HTR-8/SVneo (cell line): ENCODE measurements at regions not wholly inside any gene's neighbourhood (a gene's known extent, or its start where the extent isn't known, plus 50 kb on each side); places are given as distances from the start of the nearest gene placed in this dataset.
"Not testable (repeated sequence)": the region's sequence is repeated elsewhere in the genome, so short reads cannot be mapped to it uniquely, and the experiment has no call there.

Experiments used
- DNase-seq: peaks from one replicate; pipeline ENCODE4 v3.0.0; 2011; ENCODE audit warnings: low spot score, mixed read lengths; ENCODE audit not compliant: insufficient read length
- FAIRE-seq: peaks from 2 replicates; lab custom pipeline; 2011; peaks lifted over from hg19 to GRCh38; lab: Jason Lieb, UNC

DNA sequence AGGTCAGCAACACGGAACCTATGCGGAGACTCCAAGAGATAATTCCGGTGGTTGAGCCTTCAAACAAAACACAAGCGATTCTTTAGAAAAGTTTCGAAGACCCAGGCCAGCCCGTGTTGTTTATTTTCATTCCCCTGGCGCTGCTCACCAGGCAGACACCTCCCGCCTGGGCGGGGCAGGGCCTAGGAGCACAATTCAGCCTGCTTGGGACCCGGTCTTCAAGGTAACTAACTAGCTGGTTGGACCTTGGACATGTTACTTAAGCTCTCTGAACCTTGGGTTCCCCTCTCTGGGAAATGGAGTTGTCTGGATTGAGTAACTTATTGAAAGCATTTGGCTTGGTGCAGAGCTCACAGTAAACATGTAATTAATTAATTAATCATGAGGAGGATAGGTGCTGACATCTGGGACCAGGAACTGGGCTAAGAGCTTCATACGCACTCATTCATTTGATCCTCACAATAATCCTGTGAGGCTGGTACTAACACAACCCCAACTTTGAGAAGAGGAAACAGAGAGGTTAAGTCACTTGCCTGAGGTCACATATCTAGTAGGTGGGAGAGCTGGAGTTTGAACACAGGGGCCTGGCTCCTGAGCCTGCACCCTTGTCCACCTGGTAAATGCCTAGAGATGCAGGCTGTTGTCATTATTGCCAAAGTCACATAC, 125.3 kb upstream of the SMURF2 start:
- DNase-seq (no peak), FAIRE-seq (no peak)

- FAIRE-seq (peak; percentile 52), DNase-seq (no peak)
Observed at GRCh38 chr17:64786337-64786736, 124.2 kb upstream of the SMURF2 start.

DNA sequence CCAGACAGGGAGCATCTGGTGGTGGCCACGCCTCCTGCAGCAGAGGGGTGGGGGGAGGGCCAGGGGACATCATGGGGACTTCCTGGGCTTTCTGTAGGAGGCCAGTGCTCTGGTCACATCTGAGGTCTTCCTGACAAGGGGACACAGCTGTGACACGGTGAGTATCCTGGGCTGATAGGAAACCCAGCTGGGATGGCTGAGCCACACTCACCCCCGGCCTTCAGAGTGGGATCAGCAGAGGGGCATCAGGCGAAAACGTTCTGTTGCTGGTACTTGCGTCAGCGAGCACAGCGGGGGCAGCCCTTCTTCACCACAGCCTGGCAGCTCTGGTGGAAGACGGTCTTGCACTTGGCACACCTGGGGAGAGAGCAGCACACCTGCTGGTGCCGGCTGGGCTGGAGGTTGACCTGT, 122.9 kb upstream of the SMURF2 start:
- FAIRE-seq (no peak), DNase-seq (no peak)

DNA sequence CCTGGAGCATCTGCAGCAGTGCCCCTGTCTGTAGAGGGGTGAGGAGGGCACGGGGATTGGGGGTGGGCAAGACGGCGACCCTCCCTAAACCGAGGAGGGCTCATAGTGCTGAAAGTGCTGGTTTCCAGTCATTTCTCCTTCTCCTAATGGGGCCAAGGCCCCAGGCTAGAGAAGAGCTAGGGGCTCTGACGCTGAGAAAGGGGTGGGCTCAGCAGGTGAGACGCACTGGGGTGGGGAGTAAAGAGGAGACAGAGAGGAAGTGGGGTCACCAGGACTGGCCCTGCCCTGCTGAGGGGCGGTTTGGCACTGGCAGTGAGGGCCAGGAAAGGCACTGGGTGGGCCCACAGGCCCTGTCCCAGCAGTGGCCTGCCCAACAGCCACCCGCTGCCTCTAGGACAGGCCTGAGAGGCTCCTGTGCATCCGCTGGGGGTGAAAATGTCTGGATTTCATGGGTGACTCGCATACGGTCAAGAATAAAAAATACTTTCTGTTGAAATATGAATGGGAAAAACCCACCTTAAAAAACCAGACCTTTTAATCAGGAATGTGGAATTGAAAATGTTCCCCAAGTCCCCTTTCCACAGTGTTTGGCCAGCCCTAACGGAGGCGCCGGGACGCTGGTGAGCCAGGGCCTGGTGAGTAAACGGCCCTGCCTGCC, 122.4 kb upstream of the SMURF2 start:
- peak; percentile 69 for FAIRE-seq

GRCh38 chr17:64783556-64784352, 121.6 kb upstream of the SMURF2 start:
- no peak for DNase-seq
- no peak for FAIRE-seq

More for the DNA sequence above, 122.4 kb upstream of the SMURF2 start:
- no peak for DNase-seq

- no peak for FAIRE-seq
- no peak for DNase-seq
Observed at GRCh38 chr17:64783031-64783461, 120.9 kb upstream of the SMURF2 start.

- DNase-seq = no peak
- FAIRE-seq = peak; percentile 80
Observed at GRCh38 chr17:64781810-64782555, 119.9 kb upstream of the SMURF2 start.

DNA sequence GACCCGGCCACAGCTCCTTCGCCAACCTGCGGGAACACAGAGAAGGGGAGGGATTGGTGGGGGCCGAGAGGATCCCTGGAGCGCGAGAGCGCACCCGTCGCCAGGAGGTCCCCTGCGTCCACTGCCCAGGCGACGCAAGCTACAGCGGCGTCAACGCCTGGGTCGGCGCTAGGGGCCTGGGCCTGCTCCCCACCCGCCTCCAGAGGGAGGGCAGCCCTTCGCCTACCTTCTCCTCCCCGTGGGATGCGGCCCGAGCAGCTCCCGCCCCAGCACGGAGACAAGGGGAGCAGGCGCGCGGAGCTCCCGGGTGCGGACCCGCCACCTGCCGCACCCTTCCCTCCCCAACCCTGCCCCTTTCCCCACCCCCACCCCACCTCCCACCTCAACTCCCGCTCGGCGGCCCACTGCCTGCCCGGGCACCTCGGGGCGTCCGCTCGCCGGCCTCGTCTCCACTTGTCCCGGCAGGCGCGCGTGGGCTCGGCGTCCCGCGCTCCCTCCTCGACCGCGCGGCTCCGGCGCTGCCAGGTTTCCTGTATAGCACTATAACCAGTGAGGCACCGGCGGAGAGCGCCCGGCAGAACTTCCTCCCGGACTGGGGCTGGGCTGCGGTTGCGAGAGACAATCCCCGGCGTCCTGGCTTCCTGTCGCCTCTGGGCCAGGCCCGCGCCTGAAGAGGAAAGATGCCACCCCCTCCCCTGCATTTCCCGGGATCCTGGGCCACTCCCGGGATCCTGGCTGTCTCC, 119.1 kb upstream of the SMURF2 start:
- FAIRE-seq (peak; percentile 42), DNase-seq (no peak)

GRCh38 chr17:64780096-64781013, 118.2 kb upstream of the SMURF2 start:
- FAIRE-seq (no peak), DNase-seq (peak; percentile 51)

GRCh38 chr17:64779376-64780095, 117.4 kb upstream of the SMURF2 start:
- FAIRE-seq (no peak), DNase-seq (no peak)

- DNase-seq, FAIRE-seq: not testable (repeated sequence)
Observed at GRCh38 chr17:64779098-64779375, 116.9 kb upstream of the SMURF2 start.

DNA sequence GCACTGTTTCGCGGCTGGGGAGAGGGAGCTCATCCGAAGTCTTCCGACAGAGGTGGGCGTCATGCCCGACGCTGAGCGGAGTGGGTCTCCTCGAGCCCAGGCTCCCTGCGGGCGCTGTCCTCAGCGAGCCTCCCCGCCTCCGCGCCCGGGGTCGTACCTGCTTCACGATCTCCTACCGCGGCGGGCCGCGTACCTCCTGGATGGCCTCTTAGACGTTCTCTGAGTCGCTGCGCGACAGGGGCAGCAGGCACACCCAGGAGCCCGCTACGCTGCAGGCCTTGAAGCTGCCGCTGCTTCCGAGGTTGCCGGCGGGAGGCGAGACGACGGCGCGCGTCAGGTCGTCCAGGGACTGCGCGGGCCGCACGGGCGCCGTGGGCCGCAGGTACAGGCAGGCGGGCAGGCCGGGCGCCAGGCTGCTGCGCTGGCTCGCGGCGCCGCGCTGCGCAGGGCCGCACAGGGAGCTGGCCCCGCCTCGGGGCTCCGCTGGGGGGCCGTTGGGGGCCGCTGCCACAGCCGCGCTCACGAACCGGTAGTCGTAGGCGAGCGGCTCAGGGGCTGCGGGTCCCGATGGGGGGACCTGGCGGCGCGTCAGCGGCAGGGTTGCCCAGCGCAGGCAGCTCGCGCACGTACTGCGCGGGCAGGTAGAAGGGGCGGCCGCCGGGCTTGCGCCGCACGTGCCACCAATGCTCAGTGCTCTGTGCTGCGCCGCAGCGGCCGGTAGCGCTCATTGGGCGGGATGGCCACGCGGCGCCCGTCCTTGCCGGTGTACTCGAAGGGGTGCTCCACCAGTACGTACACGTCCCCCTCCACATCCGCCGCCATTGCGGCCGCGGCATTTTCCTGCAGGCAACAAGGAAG, 116.4 kb upstream of the SMURF2 start:
- FAIRE-seq (no peak), DNase-seq (no peak)

GRCh38 chr17:64777415-64778239, 115.5 kb upstream of the SMURF2 start:
- DNase-seq (no peak), FAIRE-seq (no peak)

GRCh38 chr17:64776720-64777414, 114.8 kb upstream of the SMURF2 start:
- DNase-seq (peak; percentile 76), FAIRE-seq (peak; percentile 98)

DNA sequence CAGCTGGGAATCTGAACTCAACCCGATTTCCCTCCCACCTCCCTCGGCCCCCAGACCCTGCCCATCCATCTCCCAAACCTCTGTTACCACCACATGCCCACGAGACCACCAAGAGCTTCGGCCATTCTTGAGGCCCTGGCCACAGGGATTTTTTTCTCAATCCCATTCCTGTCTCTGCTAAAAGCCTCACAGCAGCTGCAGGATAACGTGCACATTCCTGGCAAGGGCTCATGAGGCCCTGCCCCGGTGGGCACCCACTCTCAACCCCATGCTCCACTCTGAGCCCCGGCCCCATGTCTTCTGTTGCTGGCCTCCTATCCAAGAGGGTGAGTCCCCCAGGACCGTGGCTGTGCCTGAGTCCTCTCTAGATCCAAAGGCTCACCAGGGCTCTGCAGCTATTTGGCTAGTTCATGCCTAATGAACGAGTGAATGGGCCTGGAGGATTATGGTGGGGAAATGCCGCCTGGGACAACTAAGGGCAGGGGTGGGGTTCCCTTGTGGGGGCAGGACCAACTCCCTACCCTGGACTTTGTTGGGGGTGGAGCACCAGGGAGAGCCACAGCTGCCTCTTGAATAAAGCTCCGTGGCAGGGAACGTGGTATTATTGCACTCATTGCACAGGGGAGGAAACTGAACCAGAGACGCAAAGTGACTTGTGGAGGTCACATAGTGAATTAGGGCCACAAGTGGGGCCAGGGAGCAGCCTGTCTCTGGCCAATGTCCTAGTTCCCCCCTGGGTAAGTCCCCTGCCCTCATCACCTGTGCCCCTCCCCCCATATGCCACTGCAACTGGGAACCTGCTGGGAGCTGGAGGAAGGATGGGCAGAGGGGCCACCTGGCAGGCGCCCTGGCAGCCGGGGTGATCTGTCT, 113.8 kb upstream of the SMURF2 start:
- DNase-seq (no peak), FAIRE-seq (peak; percentile 77)
